HepG2 (cell line): ENCODE measurements at regions not wholly inside any gene's neighbourhood (a gene's known extent, or its start where the extent isn't known, plus 50 kb on each side); places are given as distances from the start of the nearest gene placed in this dataset.

Experiments used
- ATF1 ChIP-seq: IDR thresholded peaks from 2 replicates; pipeline ENCODE4 v1.6.1; 2016; ENCODE audit warnings: mild to moderate bottlenecking, control low read depth
- CHD2 ChIP-seq: IDR thresholded peaks from 2 replicates; pipeline ENCODE4 v1.6.1; 2011; ENCODE audit warnings: low read depth, low read length, improper control_type of control experiment
- EP300 ChIP-seq, 3 experiments: sonication (generic) in 1 of 3; formaldehyde crosslinking in 1 of 3; IDR thresholded peaks; 2 replicates each; pipeline versions ENCODE4 v1.5.1 to v1.6.1; 2011 to 2020; ENCODE audit warnings: low read depth in 2 of 3, low read length in 2 of 3, borderline replicate concordance in 1 of 3, improper control_type of control experiment in 1 of 3, mild to moderate bottlenecking in 1 of 3, missing genetic modification reagents in 1 of 3, moderate library complexity in 1 of 3
- ESRRA ChIP-seq: sonication (generic); formaldehyde crosslinking; IDR thresholded peaks from 2 replicates; pipeline ENCODE4 v1.5.1; 2020; ENCODE audit warnings: mild to moderate bottlenecking, low read depth, missing genetic modification reagents
- NFE2L2 ChIP-seq: fragments of 150-350 bp; IDR thresholded peaks from 2 replicates; pipeline ENCODE4 v1.6.1; 2014; ENCODE audit warnings: low read length
- NR0B2 ChIP-seq: sonication (generic); formaldehyde crosslinking; IDR thresholded peaks from 2 replicates; pipeline ENCODE4 v1.4.0; 2020; ENCODE audit warnings: mild to moderate bottlenecking, missing genetic modification reagents
- POLR2A ChIP-seq, 2 experiments: IDR thresholded peaks; 2 replicates each; pipeline ENCODE4 v1.6.1; 2011; ENCODE audit warnings: low read depth in 2 of 2, low read length in 2 of 2, mild to moderate bottlenecking in 1 of 2, moderate library complexity in 1 of 2; ENCODE audit not compliant: insufficient read depth in 1 of 2
- PRDM10 ChIP-seq: sonication (generic); formaldehyde crosslinking; IDR thresholded peaks from 2 replicates; pipeline ENCODE4 v1.4.0; 2020; ENCODE audit warnings: low read depth, missing genetic modification reagents
- TCF7L2 ChIP-seq: IDR thresholded peaks from 2 replicates; pipeline ENCODE4 v1.6.1; 2011; ENCODE audit warnings: mild to moderate bottlenecking, low read depth, low read length, moderate library complexity
- ZNF274 ChIP-seq: sonication (generic); formaldehyde crosslinking; IDR thresholded peaks from 2 replicates; pipeline ENCODE4 v1.5.1; 2020; ENCODE audit warnings: mild to moderate bottlenecking, missing genetic modification reagents
- TF ChIP-seq, protein P1 (sequence below): sonication (generic); formaldehyde crosslinking; IDR thresholded peaks from 2 replicates; pipeline ENCODE4 v1.8.0; 2022; ENCODE audit warnings: low read depth, missing genetic modification reagents
- TF ChIP-seq, protein P2 (sequence below): sonication (generic); formaldehyde crosslinking; IDR thresholded peaks from 2 replicates; pipeline ENCODE4 v1.5.0; 2020; ENCODE audit warnings: missing genetic modification reagents

- TF ChIP-seq ESRRA (CRISPR knock-in tag) (no peak), TCF7L2 (no peak), CHD2 (no peak), ATF1 (CRISPR knock-in tag) (no peak), EP300 (IDR thresholded peaks at IDR 0.05; ENCODE audit: low read depth in 2 of 2, low read length in 2 of 2) (no peak), EP300 (CRISPR knock-in tag; IDR thresholded peaks at IDR 0.05; ENCODE audit: borderline replicate concordance) (no peak), ZNF274 (CRISPR knock-in tag) (no peak), NFE2L2 (no peak), PRDM10 (CRISPR knock-in tag) (no peak), POLR2A (IDR thresholded peaks at IDR 0.05; ENCODE audit: insufficient read depth in 1 of 2, low read depth in 2 of 2, low read length in 2 of 2) (no peak), NR0B2 (CRISPR knock-in tag) (no peak)
- TF ChIP-seq, protein P1, sequence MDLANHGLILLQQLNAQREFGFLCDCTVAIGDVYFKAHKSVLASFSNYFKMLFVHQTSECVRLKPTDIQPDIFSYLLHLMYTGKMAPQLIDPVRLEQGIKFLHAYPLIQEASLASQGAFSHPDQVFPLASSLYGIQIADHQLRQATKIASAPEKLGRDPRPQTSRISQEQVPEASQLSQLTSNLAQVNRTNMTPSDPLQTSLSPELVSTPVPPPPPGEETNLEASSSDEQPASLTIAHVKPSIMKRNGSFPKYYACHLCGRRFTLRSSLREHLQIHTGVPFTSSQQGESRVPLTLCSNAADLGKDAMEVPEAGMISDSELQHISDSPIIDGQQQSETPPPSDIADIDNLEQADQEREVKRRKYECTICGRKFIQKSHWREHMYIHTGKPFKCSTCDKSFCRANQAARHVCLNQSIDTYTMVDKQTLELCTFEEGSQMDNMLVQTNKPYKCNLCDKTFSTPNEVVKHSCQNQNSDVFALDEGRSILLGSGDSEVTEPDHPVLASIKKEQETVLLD (CRISPR knock-in tag) = no peak
- TF ChIP-seq, protein P2, sequence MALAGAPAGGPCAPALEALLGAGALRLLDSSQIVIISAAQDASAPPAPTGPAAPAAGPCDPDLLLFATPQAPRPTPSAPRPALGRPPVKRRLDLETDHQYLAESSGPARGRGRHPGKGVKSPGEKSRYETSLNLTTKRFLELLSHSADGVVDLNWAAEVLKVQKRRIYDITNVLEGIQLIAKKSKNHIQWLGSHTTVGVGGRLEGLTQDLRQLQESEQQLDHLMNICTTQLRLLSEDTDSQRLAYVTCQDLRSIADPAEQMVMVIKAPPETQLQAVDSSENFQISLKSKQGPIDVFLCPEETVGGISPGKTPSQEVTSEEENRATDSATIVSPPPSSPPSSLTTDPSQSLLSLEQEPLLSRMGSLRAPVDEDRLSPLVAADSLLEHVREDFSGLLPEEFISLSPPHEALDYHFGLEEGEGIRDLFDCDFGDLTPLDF = no peak
Measured at GRCh38 chr13:73741111-73741510, 393.1 kb downstream of the KLF12 start.
